ENCODE measurements at regions not wholly inside any gene's neighbourhood (a gene's known extent, or its start where the extent isn't known, plus 50 kb on each side); places are given as distances from the start of the nearest gene placed in this dataset.

- no peak for TF ChIP-seq CTCF (conservative IDR thresholded peaks at IDR 0.05; ENCODE audit: low read depth, low read length)
- TF ChIP-seq EZH2phosphoT487 (IDR thresholded peaks at IDR 0.05; ENCODE audit: borderline replicate concordance, low read length): no peak
- TF ChIP-seq EZH2 (IDR thresholded peaks at IDR 0.05; ENCODE audit: low read length, unreplicated experiment): no peak
Measured at GRCh38 chr20:40331249-40331648, 357.8 kb downstream of the MAFB start.
